ENCODE measurements at regions not wholly inside any gene's neighbourhood (a gene's known extent, or its start where the extent isn't known, plus 50 kb on each side); places are given as distances from the start of the nearest gene placed in this dataset.
"Not testable (repeated sequence)": the region's sequence is repeated elsewhere in the genome, so short reads cannot be mapped to it uniquely, and the experiment has no call there.

- H3K18ac ChIP-seq (ENCODE audit: low read depth in 1 of 2, low read length in 2 of 2) = no peak overlapping the region
- no peak for DNase-seq
- peaks cover 0 to 3% of the 10 kb centered on the region in 2 experiments for H3K27me3 ChIP-seq (ENCODE audit: control insufficient read depth in 1 of 2, insufficient read depth in 1 of 2, low read length in 2 of 2)
- no peaks in the 10 kb centered on the region for H3K4me1 ChIP-seq (ENCODE audit: control insufficient read depth, insufficient read depth, low read depth, low read length)
- H3K9ac ChIP-seq (ENCODE audit: low read length) = no peak overlapping the region
- no peak overlapping the region for H3K4me3 ChIP-seq (ENCODE audit: insufficient read depth in 1 of 2, low read depth in 1 of 2, low read length in 2 of 2)
- H3K4ac ChIP-seq (ENCODE audit: low read depth in 1 of 2, low read length in 2 of 2) = no peak overlapping the region
- no peaks in the 10 kb centered on the region for H3K79me1 ChIP-seq (replicated peaks; ENCODE audit: low read length, poor library complexity, severe bottlenecking)
- H2BK120ac ChIP-seq (ENCODE audit: low read depth, low read length) = no peak overlapping the region
- no peak overlapping the region for H2AK5ac ChIP-seq (ENCODE audit: low read length, severe bottlenecking)
- H3K14ac ChIP-seq (ENCODE audit: low read length in 2 of 2) = no peak overlapping the region
- no peaks in the 10 kb centered on the region for H3K36me3 ChIP-seq (ENCODE audit: control insufficient read depth in 1 of 2, insufficient read depth in 2 of 2, low read depth in 1 of 2, low read length in 2 of 2)
- H3K9me3 ChIP-seq (ENCODE audit: control insufficient read depth, low read length) = no peaks in the 10 kb centered on the region
- H4K8ac ChIP-seq (ENCODE audit: low read length) = no peak overlapping the region
- H2BK15ac ChIP-seq (ENCODE audit: low read depth, poor library complexity, severe bottlenecking) = no peak overlapping the region
- H2AFZ ChIP-seq (ENCODE audit: low read depth, low read length) = no peak overlapping the region
- H3K23ac ChIP-seq (ENCODE audit: low read length in 2 of 2) = no peak overlapping the region
- H2BK12ac ChIP-seq (ENCODE audit: low read length in 2 of 2) = no peak overlapping the region
- H2BK5ac ChIP-seq (ENCODE audit: low read depth, low read length, poor library complexity, severe bottlenecking) = no peak overlapping the region
- 32% methylated on average over 5 of the region's 7 CpGs for WGBS
- no peak overlapping the region for H4K91ac ChIP-seq (ENCODE audit: low read length)
- no peak overlapping the region for H3K27ac ChIP-seq (ENCODE audit: low read length, poor library complexity, severe bottlenecking)
- no peak overlapping the region for H3K4me2 ChIP-seq (ENCODE audit: low read length, poor library complexity, severe bottlenecking)
These were observed 536.3 kb upstream of the HTR2C start for GRCh38 chrX:114047558-114047957.

GRCh38 chrX:114046695-114047279, 537.1 kb upstream of the HTR2C start:
- H2BK12ac ChIP-seq (ENCODE audit: low read length in 2 of 2) = no peak overlapping the region
- no peak overlapping the region for H2BK5ac ChIP-seq (ENCODE audit: low read depth, low read length, poor library complexity, severe bottlenecking)
- H3K9ac ChIP-seq (ENCODE audit: low read length) = no peak overlapping the region
- no peaks in the 10 kb centered on the region for H3K4me1 ChIP-seq (ENCODE audit: control insufficient read depth, insufficient read depth, low read depth, low read length)
- 93% methylated on average over 2 of the region's 6 CpGs for WGBS
- H4K91ac ChIP-seq (ENCODE audit: low read length) = no peak overlapping the region
- no peak overlapping the region for H3K4me2 ChIP-seq (ENCODE audit: low read length, poor library complexity, severe bottlenecking)
- no peak overlapping the region for H3K23ac ChIP-seq (ENCODE audit: low read length in 2 of 2)
- no peak overlapping the region for H2BK15ac ChIP-seq (ENCODE audit: low read depth, poor library complexity, severe bottlenecking)
- H3K36me3 ChIP-seq (ENCODE audit: control insufficient read depth in 1 of 2, insufficient read depth in 2 of 2, low read depth in 1 of 2, low read length in 2 of 2) = no peaks in the 10 kb centered on the region
- no peak overlapping the region for H2BK120ac ChIP-seq (ENCODE audit: low read depth, low read length)
- no peak overlapping the region for H3K4me3 ChIP-seq (ENCODE audit: insufficient read depth in 1 of 2, low read depth in 1 of 2, low read length in 2 of 2)
- no peak overlapping the region for H3K27ac ChIP-seq (ENCODE audit: low read length, poor library complexity, severe bottlenecking)
- H2AK5ac ChIP-seq (ENCODE audit: low read length, severe bottlenecking) = no peak overlapping the region
- no peak overlapping the region for H3K14ac ChIP-seq (ENCODE audit: low read length in 2 of 2)
- H3K27me3 ChIP-seq (ENCODE audit: control insufficient read depth in 1 of 2, insufficient read depth in 1 of 2, low read length in 2 of 2) = peaks cover 0 to 3% of the 10 kb centered on the region in 2 experiments
- no peak overlapping the region for H3K4ac ChIP-seq (ENCODE audit: low read depth in 1 of 2, low read length in 2 of 2)
- no peak overlapping the region for H4K8ac ChIP-seq (ENCODE audit: low read length)
- H3K9me3 ChIP-seq (ENCODE audit: control insufficient read depth, low read length) = no peaks in the 10 kb centered on the region
- no peak overlapping the region for H2AFZ ChIP-seq (ENCODE audit: low read depth, low read length)
- no peaks in the 10 kb centered on the region for H3K79me1 ChIP-seq (replicated peaks; ENCODE audit: low read length, poor library complexity, severe bottlenecking)
- no peak for DNase-seq
- no peak overlapping the region for H3K18ac ChIP-seq (ENCODE audit: low read depth in 1 of 2, low read length in 2 of 2)

- not testable (repeated sequence) for DNase-seq
These were observed 542.4 kb upstream of the HTR2C start for GRCh38 chrX:114041470-114041869.

GRCh38 chrX:114040661-114041269, 543.1 kb upstream of the HTR2C start:
- H3K4me1 ChIP-seq (ENCODE audit: control insufficient read depth, insufficient read depth, low read depth, low read length); H3K23ac ChIP-seq (ENCODE audit: low read length in 2 of 2); H4K91ac ChIP-seq (ENCODE audit: low read length); H2AFZ ChIP-seq (ENCODE audit: low read depth, low read length); H3K27me3 ChIP-seq (ENCODE audit: control insufficient read depth in 1 of 2, insufficient read depth in 1 of 2, low read length in 2 of 2); H3K79me1 ChIP-seq (replicated peaks; ENCODE audit: low read length, poor library complexity, severe bottlenecking); H2BK15ac ChIP-seq (ENCODE audit: low read depth, poor library complexity, severe bottlenecking); H2BK5ac ChIP-seq (ENCODE audit: low read depth, low read length, poor library complexity, severe bottlenecking); H3K14ac ChIP-seq (ENCODE audit: low read length in 2 of 2); H3K4me3 ChIP-seq (ENCODE audit: insufficient read depth in 1 of 2, low read depth in 1 of 2, low read length in 2 of 2); H2AK5ac ChIP-seq (ENCODE audit: low read length, severe bottlenecking); H3K9ac ChIP-seq (ENCODE audit: low read length); H4K8ac ChIP-seq (ENCODE audit: low read length); H2BK12ac ChIP-seq (ENCODE audit: low read length in 2 of 2); H3K18ac ChIP-seq (ENCODE audit: low read depth in 1 of 2, low read length in 2 of 2); DNase-seq; H3K4me2 ChIP-seq (ENCODE audit: low read length, poor library complexity, severe bottlenecking); H3K4ac ChIP-seq (ENCODE audit: low read depth in 1 of 2, low read length in 2 of 2); H3K36me3 ChIP-seq (ENCODE audit: control insufficient read depth in 1 of 2, insufficient read depth in 2 of 2, low read depth in 1 of 2, low read length in 2 of 2); H2BK120ac ChIP-seq (ENCODE audit: low read depth, low read length); H3K27ac ChIP-seq (ENCODE audit: low read length, poor library complexity, severe bottlenecking); H3K9me3 ChIP-seq (ENCODE audit: control insufficient read depth, low read length): not testable (repeated sequence)
- WGBS = 47% methylated on average over 14 of the region's 18 CpGs

More at GRCh38 chrX:114041470-114041869, 542.4 kb upstream of the HTR2C start:
- H3K9me3 ChIP-seq (ENCODE audit: control insufficient read depth, low read length); H4K8ac ChIP-seq (ENCODE audit: low read length); H3K4me3 ChIP-seq (ENCODE audit: insufficient read depth in 1 of 2, low read depth in 1 of 2, low read length in 2 of 2); H2BK15ac ChIP-seq (ENCODE audit: low read depth, poor library complexity, severe bottlenecking); H2BK12ac ChIP-seq (ENCODE audit: low read length in 2 of 2); H3K36me3 ChIP-seq (ENCODE audit: control insufficient read depth in 1 of 2, insufficient read depth in 2 of 2, low read depth in 1 of 2, low read length in 2 of 2); H4K91ac ChIP-seq (ENCODE audit: low read length); H3K27ac ChIP-seq (ENCODE audit: low read length, poor library complexity, severe bottlenecking); H2AK5ac ChIP-seq (ENCODE audit: low read length, severe bottlenecking); H3K27me3 ChIP-seq (ENCODE audit: control insufficient read depth in 1 of 2, insufficient read depth in 1 of 2, low read length in 2 of 2); H3K4me1 ChIP-seq (ENCODE audit: control insufficient read depth, insufficient read depth, low read depth, low read length); H2BK5ac ChIP-seq (ENCODE audit: low read depth, low read length, poor library complexity, severe bottlenecking); H2BK120ac ChIP-seq (ENCODE audit: low read depth, low read length); H3K4ac ChIP-seq (ENCODE audit: low read depth in 1 of 2, low read length in 2 of 2); H3K18ac ChIP-seq (ENCODE audit: low read depth in 1 of 2, low read length in 2 of 2); H3K14ac ChIP-seq (ENCODE audit: low read length in 2 of 2); H3K4me2 ChIP-seq (ENCODE audit: low read length, poor library complexity, severe bottlenecking); H2AFZ ChIP-seq (ENCODE audit: low read depth, low read length); H3K23ac ChIP-seq (ENCODE audit: low read length in 2 of 2); H3K9ac ChIP-seq (ENCODE audit: low read length); H3K79me1 ChIP-seq (replicated peaks; ENCODE audit: low read length, poor library complexity, severe bottlenecking): not testable (repeated sequence)
- 27% methylated on average over 8 of the region's 8 CpGs for WGBS
